ENCODE measurements at regions not wholly inside any gene's neighbourhood (a gene's known extent, or its start where the extent isn't known, plus 50 kb on each side); places are given as distances from the start of the nearest gene placed in this dataset.

GRCh38 chr3:68274286-68274685 is 619.9 kb upstream of the SUCLG2 start:
- ATAC-seq (no peak), DNase-seq (no peak)
- Histone ChIP-seq H3K4me3 (no peak overlapping the region), H3K9me3 (no peaks in the 10 kb centered on the region), H3K36me3 (ENCODE audit: low read depth) (no peaks in the 10 kb centered on the region), H3K4me1 (ENCODE audit: low read depth) (no peaks in the 10 kb centered on the region)
- TF ChIP-seq CTCF (IDR thresholded peaks at IDR 0.05) = no peak
- intact Hi-C loops (cut with DNase I, micrococcal nuclease) = no loop called here

GRCh38 chr3:68271145-68271544 is 616.7 kb upstream of the SUCLG2 start:
- H3K4me3 ChIP-seq = no peak overlapping the region
- TF ChIP-seq CTCF (IDR thresholded peaks at IDR 0.05) = no peak
- no peak for ATAC-seq
- H3K9me3 ChIP-seq = no peaks in the 10 kb centered on the region
- intact Hi-C loops (cut with DNase I, micrococcal nuclease) = no loop called here
- H3K36me3 ChIP-seq (ENCODE audit: low read depth) = no peaks in the 10 kb centered on the region
- no peak for DNase-seq
- H3K4me1 ChIP-seq (ENCODE audit: low read depth) = no peaks in the 10 kb centered on the region

- intact Hi-C loops (cut with DNase I, micrococcal nuclease) = no loop called here
- H3K9me3 ChIP-seq = no peaks in the 10 kb centered on the region
- no peaks in the 10 kb centered on the region for H3K4me1 ChIP-seq (ENCODE audit: low read depth)
- DNase-seq = peak in 2 of 3 donors; percentile 12 to 45
- TF ChIP-seq CTCF (IDR thresholded peaks at IDR 0.05) = no peak
- H3K4me3 ChIP-seq = no peak overlapping the region
- no peak for ATAC-seq
- H3K36me3 ChIP-seq (ENCODE audit: low read depth) = no peaks in the 10 kb centered on the region
Observed at GRCh38 chr3:68256635-68257223, 602.3 kb upstream of the SUCLG2 start.

- no peak for TF ChIP-seq CTCF (IDR thresholded peaks at IDR 0.05)
- Histone ChIP-seq H3K36me3 (ENCODE audit: low read depth) (no peaks in the 10 kb centered on the region), H3K4me1 (ENCODE audit: low read depth) (no peaks in the 10 kb centered on the region), H3K9me3 (no peaks in the 10 kb centered on the region), H3K4me3 (no peak overlapping the region)
- intact Hi-C loops (cut with DNase I, micrococcal nuclease) = no loop called here
- ATAC-seq (no peak), DNase-seq (no peak)
Observed at GRCh38 chr3:68249265-68249664, 594.9 kb upstream of the SUCLG2 start.

- no peak for TF ChIP-seq CTCF (IDR thresholded peaks at IDR 0.05)
- ATAC-seq (no peak), DNase-seq (no peak)
- Histone ChIP-seq H3K36me3 (ENCODE audit: low read depth) (no peaks in the 10 kb centered on the region), H3K4me3 (no peak overlapping the region), H3K4me1 (ENCODE audit: low read depth) (no peaks in the 10 kb centered on the region), H3K9me3 (no peaks in the 10 kb centered on the region)
- intact Hi-C loops (cut with DNase I, micrococcal nuclease) = no loop called here
Observed at GRCh38 chr3:68242606-68243005, 588.2 kb upstream of the SUCLG2 start.

GRCh38 chr3:68239542-68239941 is 585.1 kb upstream of the SUCLG2 start:
- no peak for DNase-seq
- Histone ChIP-seq H3K36me3 (ENCODE audit: low read depth) (no peaks in the 10 kb centered on the region), H3K4me1 (ENCODE audit: low read depth) (no peaks in the 10 kb centered on the region), H3K9me3 (no peaks in the 10 kb centered on the region), H3K4me3 (no peak overlapping the region)
- no peak for ATAC-seq
- TF ChIP-seq CTCF (IDR thresholded peaks at IDR 0.05) = no peak
- intact Hi-C loops (cut with DNase I, micrococcal nuclease) = no loop called here

Measured in mucosa of descending colon (tissue), 3 donors.